ENCODE measurements at regions not wholly inside any gene's neighbourhood (a gene's known extent, or its start where the extent isn't known, plus 50 kb on each side); places are given as distances from the start of the nearest gene placed in this dataset.
A peak's percentile ranks its signal among the peaks of the same experiment; 100 is the strongest.

- H3K27me3 ChIP-seq (replicated peaks; ENCODE audit: control insufficient read depth, insufficient read depth, low read length) = no peaks in the 10 kb centered on the region
- TF ChIP-seq CTCF (IDR thresholded peaks at IDR 0.05; ENCODE audit: insufficient read depth, low read length, poor library complexity, severe bottlenecking) = no peak
- no peaks in the 10 kb centered on the region for H3K36me3 ChIP-seq (ENCODE audit: control insufficient read depth, insufficient read depth, low read length)
- H3K4me3 ChIP-seq (replicated peaks; ENCODE audit: low read depth, low read length) = no peak overlapping the region
- DNase-seq (ENCODE audit: extremely low read depth, insufficient read length) = no peak
These were observed 136.2 kb upstream of the ATP5MC3 start for GRCh38 chr2:175317751-175318150.

GRCh38 chr2:175312137-175312536 lies 130.6 kb upstream of the ATP5MC3 start:
- no peaks in the 10 kb centered on the region for H3K27me3 ChIP-seq (replicated peaks; ENCODE audit: control insufficient read depth, insufficient read depth, low read length)
- H3K4me3 ChIP-seq (replicated peaks; ENCODE audit: low read depth, low read length) = no peak overlapping the region
- DNase-seq (ENCODE audit: extremely low read depth, insufficient read length) = no peak
- no peaks in the 10 kb centered on the region for H3K36me3 ChIP-seq (ENCODE audit: control insufficient read depth, insufficient read depth, low read length)
- no peak for TF ChIP-seq CTCF (IDR thresholded peaks at IDR 0.05; ENCODE audit: insufficient read depth, low read length, poor library complexity, severe bottlenecking)

GRCh38 chr2:175310813-175311504 lies 129.4 kb upstream of the ATP5MC3 start:
- DNase-seq (ENCODE audit: extremely low read depth, insufficient read length) = no peak
- TF ChIP-seq CTCF (IDR thresholded peaks at IDR 0.05; ENCODE audit: insufficient read depth, low read length, poor library complexity, severe bottlenecking) = no peak

GRCh38 chr2:175309799-175310198 lies 128.3 kb upstream of the ATP5MC3 start:
- DNase-seq (ENCODE audit: extremely low read depth, insufficient read length) = no peak
- H3K36me3 ChIP-seq (ENCODE audit: control insufficient read depth, insufficient read depth, low read length) = no peaks in the 10 kb centered on the region
- H3K4me3 ChIP-seq (replicated peaks; ENCODE audit: low read depth, low read length) = no peak overlapping the region
- peak; percentile 65 for TF ChIP-seq CTCF (IDR thresholded peaks at IDR 0.05; ENCODE audit: insufficient read depth, low read length, poor library complexity, severe bottlenecking)
- H3K27me3 ChIP-seq (replicated peaks; ENCODE audit: control insufficient read depth, insufficient read depth, low read length) = no peaks in the 10 kb centered on the region

More at GRCh38 chr2:175310813-175311504, 129.4 kb upstream of the ATP5MC3 start:
- Histone ChIP-seq H3K36me3 (ENCODE audit: control insufficient read depth, insufficient read depth, low read length) (no peaks in the 10 kb centered on the region), H3K4me3 (replicated peaks; ENCODE audit: low read depth, low read length) (no peak overlapping the region), H3K27me3 (replicated peaks; ENCODE audit: control insufficient read depth, insufficient read depth, low read length) (no peaks in the 10 kb centered on the region)

- DNase-seq (ENCODE audit: extremely low read depth, insufficient read length) = no peak
- no peak for TF ChIP-seq CTCF (IDR thresholded peaks at IDR 0.05; ENCODE audit: insufficient read depth, low read length, poor library complexity, severe bottlenecking)
- H3K4me3 ChIP-seq (replicated peaks; ENCODE audit: low read depth, low read length) = no peak overlapping the region
- H3K36me3 ChIP-seq (ENCODE audit: control insufficient read depth, insufficient read depth, low read length) = no peaks in the 10 kb centered on the region
- H3K27me3 ChIP-seq (replicated peaks; ENCODE audit: control insufficient read depth, insufficient read depth, low read length) = no peaks in the 10 kb centered on the region
These were observed 126.5 kb upstream of the ATP5MC3 start for GRCh38 chr2:175308005-175308404.

- Histone ChIP-seq H3K27me3 (replicated peaks; ENCODE audit: control insufficient read depth, insufficient read depth, low read length) (no peaks in the 10 kb centered on the region; the same call in 1 of the 2 replicates), H3K36me3 (ENCODE audit: control insufficient read depth, insufficient read depth, low read length) (no peaks in the 10 kb centered on the region), H3K4me3 (replicated peaks; ENCODE audit: low read depth, low read length) (no peak overlapping the region)
- DNase-seq (ENCODE audit: extremely low read depth, insufficient read length) = no peak
- TF ChIP-seq CTCF (IDR thresholded peaks at IDR 0.05; ENCODE audit: insufficient read depth, low read length, poor library complexity, severe bottlenecking) = no peak
These were observed 123.0 kb upstream of the ATP5MC3 start for GRCh38 chr2:175304541-175304940.

Measured in GM06990 (cell line).